ENCODE measurements at regions not wholly inside any gene's neighbourhood (a gene's known extent, or its start where the extent isn't known, plus 50 kb on each side); places are given as distances from the start of the nearest gene placed in this dataset.

- Mint-ChIP-seq H3K4me3 (no peak overlapping the region), H3K27ac (ENCODE audit: unreplicated experiment) (peak overlapping the region; percentile 35)
- TF ChIP-seq CTCF (conservative IDR thresholded peaks at IDR 0.05), result no peak
Observed at GRCh38 chr9:99433095-99433494, 211.0 kb downstream of the SEC61B start.

GRCh38 chr9:99433555-99433954, 211.5 kb downstream of the SEC61B start:
- H3K27me3 Mint-ChIP-seq (ENCODE audit: low read depth), result no peaks in the 10 kb centered on the region
- no peaks in the 10 kb centered on the region for H3K36me3 Mint-ChIP-seq (ENCODE audit: low read depth)
- H3K9me3 Mint-ChIP-seq, result peaks cover 5% of the 10 kb centered on the region
- DNase-seq (ENCODE audit: low read depth, low spot score), result no peak
- no peak for TF ChIP-seq CTCF (conservative IDR thresholded peaks at IDR 0.05)
- H3K4me3 Mint-ChIP-seq, result no peak overlapping the region
- H3K4me1 Mint-ChIP-seq, result peaks cover 15% of the 10 kb centered on the region
- H3K27ac Mint-ChIP-seq (ENCODE audit: unreplicated experiment), result peak overlapping the region; percentile 35

More at GRCh38 chr9:99433095-99433494, 211.0 kb downstream of the SEC61B start:
- H3K9me3 Mint-ChIP-seq, result peaks cover 5% of the 10 kb centered on the region
- no peak for DNase-seq (ENCODE audit: low read depth, low spot score)
- H3K4me1 Mint-ChIP-seq, result peaks cover 14% of the 10 kb centered on the region
- H3K27me3 Mint-ChIP-seq (ENCODE audit: low read depth), result no peaks in the 10 kb centered on the region
- no peaks in the 10 kb centered on the region for H3K36me3 Mint-ChIP-seq (ENCODE audit: low read depth)

GRCh38 chr9:99436616-99437015, 214.5 kb downstream of the SEC61B start:
- H3K4me1 Mint-ChIP-seq, result peaks cover 17% of the 10 kb centered on the region
- H3K27me3 Mint-ChIP-seq (ENCODE audit: low read depth), result no peaks in the 10 kb centered on the region
- no peaks in the 10 kb centered on the region for H3K36me3 Mint-ChIP-seq (ENCODE audit: low read depth)
- no peaks in the 10 kb centered on the region for H3K9me3 Mint-ChIP-seq
- no peak for DNase-seq (ENCODE audit: low read depth, low spot score)
- H3K27ac Mint-ChIP-seq (ENCODE audit: unreplicated experiment), result no peak overlapping the region
- H3K4me3 Mint-ChIP-seq, result no peak overlapping the region
- no peak for TF ChIP-seq CTCF (conservative IDR thresholded peaks at IDR 0.05)

GRCh38 chr9:99437145-99437544, 215.1 kb downstream of the SEC61B start:
- TF ChIP-seq CTCF (conservative IDR thresholded peaks at IDR 0.05), result no peak
- Mint-ChIP-seq H3K9me3 (peaks cover under 1% of the 10 kb centered on the region), H3K4me3 (no peak overlapping the region), H3K36me3 (ENCODE audit: low read depth) (peaks cover under 1% of the 10 kb centered on the region), H3K4me1 (peaks cover 17% of the 10 kb centered on the region), H3K27me3 (ENCODE audit: low read depth) (no peaks in the 10 kb centered on the region), H3K27ac (ENCODE audit: unreplicated experiment) (no peak overlapping the region)
- no peak for DNase-seq (ENCODE audit: low read depth, low spot score)

GRCh38 chr9:99438596-99438995, 216.5 kb downstream of the SEC61B start:
- H3K4me1 Mint-ChIP-seq, result peaks cover 7% of the 10 kb centered on the region
- H3K4me3 Mint-ChIP-seq, result no peak overlapping the region
- H3K27me3 Mint-ChIP-seq (ENCODE audit: low read depth), result no peaks in the 10 kb centered on the region
- no peak overlapping the region for H3K27ac Mint-ChIP-seq (ENCODE audit: unreplicated experiment)
- no peak for TF ChIP-seq CTCF (conservative IDR thresholded peaks at IDR 0.05)
- DNase-seq (ENCODE audit: low read depth, low spot score), result no peak
- H3K9me3 Mint-ChIP-seq, result peaks cover 6% of the 10 kb centered on the region
- peaks cover 2% of the 10 kb centered on the region for H3K36me3 Mint-ChIP-seq (ENCODE audit: low read depth)

GRCh38 chr9:99441829-99442228, 219.7 kb downstream of the SEC61B start:
- Mint-ChIP-seq H3K4me3 (no peak overlapping the region), H3K9me3 (peaks cover 6% of the 10 kb centered on the region), H3K27me3 (ENCODE audit: low read depth) (no peaks in the 10 kb centered on the region), H3K27ac (ENCODE audit: unreplicated experiment) (no peak overlapping the region), H3K36me3 (ENCODE audit: low read depth) (peaks cover 2% of the 10 kb centered on the region), H3K4me1 (peaks cover 3% of the 10 kb centered on the region)
- no peak for DNase-seq (ENCODE audit: low read depth, low spot score)
- no peak for TF ChIP-seq CTCF (conservative IDR thresholded peaks at IDR 0.05)

Data from neural crest cell (in vitro differentiated cells).